IPS-15b (cell line): ENCODE measurements at regions not wholly inside any gene's neighbourhood (a gene's known extent, or its start where the extent isn't known, plus 50 kb on each side); places are given as distances from the start of the nearest gene placed in this dataset.

Experiments
- H3K27me3 ChIP-seq: one replicate; pipeline ENCODE4 v1.6.1; 2013; ENCODE audit warnings: low read length; ENCODE audit not compliant: control insufficient read depth, insufficient read depth
- H3K36me3 ChIP-seq: one replicate; pipeline ENCODE4 v1.6.1; 2013; ENCODE audit warnings: low read length; ENCODE audit not compliant: control insufficient read depth, insufficient read depth
- H3K4me1 ChIP-seq: one replicate; pipeline ENCODE4 v1.6.1; 2013; ENCODE audit warnings: mild to moderate bottlenecking, low read length; ENCODE audit not compliant: control insufficient read depth, insufficient read depth
- H3K4me3 ChIP-seq: one replicate; pipeline ENCODE4 v1.5.1; 2013; ENCODE audit warnings: low read depth, low read length
- H3K9ac ChIP-seq: one replicate; pipeline ENCODE4 v1.6.1; 2013; ENCODE audit warnings: low read depth, mild to moderate bottlenecking, low read length
- H3K9me3 ChIP-seq: one replicate; pipeline ENCODE4 v1.6.1; 2013; ENCODE audit warnings: mild to moderate bottlenecking, low read length; ENCODE audit not compliant: control insufficient read depth, insufficient read depth

DNA sequence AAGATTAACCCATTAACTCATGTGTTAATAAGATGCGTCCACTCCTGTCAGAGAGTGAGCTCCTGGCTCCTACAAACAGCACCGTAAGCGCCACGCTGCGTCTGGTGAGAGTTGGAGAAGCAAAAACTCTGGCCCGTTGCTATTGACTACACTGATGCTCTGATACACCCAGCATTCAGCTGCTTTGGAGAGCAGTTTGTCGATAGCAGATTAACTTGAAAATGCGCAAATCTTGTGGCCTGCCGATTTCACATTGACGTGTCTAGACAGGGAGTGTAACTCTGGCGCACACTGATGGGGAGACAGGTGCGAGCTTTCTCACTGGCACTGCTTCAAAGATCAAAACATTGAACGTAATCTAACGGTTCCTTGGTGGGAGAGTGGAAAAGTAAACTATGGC is 151.7 kb upstream of the RPS6KA2 start:
- Histone ChIP-seq H3K4me1 (no peaks in the 10 kb centered on the region), H3K4me3 (no peak overlapping the region), H3K27me3 (no peaks in the 10 kb centered on the region), H3K9me3 (no peaks in the 10 kb centered on the region), H3K9ac (no peak overlapping the region), H3K36me3 (no peaks in the 10 kb centered on the region)

DNA sequence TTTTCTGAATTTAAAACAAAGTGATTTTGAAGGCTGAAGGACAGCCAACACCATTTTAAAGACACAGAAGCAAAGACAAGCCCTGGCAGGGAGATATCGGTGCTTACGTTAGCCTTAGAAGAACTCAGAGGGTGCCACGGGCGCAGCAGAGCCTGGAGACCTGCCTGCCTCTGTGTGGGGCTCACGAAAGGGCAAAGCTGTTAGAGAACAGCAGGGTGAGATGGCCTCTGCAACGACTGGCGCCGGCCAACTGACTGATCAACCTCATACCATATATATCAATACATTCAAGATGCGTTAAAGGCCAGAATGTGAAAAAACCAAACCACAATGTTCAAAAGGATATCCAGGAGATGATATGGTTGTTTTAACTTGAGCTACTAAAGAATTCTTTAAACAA is 151.0 kb upstream of the RPS6KA2 start:
- H3K36me3 ChIP-seq: no peaks in the 10 kb centered on the region
- H3K27me3 ChIP-seq: no peaks in the 10 kb centered on the region

DNA sequence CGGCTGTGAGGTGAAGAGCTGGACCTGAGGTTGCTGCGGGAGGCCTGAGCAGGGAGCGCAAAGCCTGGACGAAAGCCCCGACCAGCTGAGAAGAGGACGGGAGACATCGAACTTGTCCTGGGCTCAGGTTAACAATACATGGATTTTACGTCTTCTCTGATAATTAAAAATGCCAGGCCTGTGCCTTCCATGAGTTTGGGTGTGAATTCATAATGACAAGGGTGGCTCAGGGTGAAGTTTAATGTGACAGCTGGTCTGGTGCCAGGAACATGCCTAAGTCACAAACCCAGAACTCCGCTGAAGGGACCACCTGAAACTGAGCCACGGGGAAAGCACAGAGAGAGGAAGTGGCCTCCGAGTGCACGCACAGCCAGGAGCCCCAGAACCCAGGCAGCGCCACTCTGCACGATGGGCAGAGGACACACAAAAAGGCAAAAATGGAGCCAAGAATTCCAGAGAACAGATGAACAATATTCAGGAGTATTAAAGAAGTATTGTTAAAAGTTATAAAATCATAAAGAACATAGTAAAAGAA is 150.1 kb upstream of the RPS6KA2 start:
- no peaks in the 10 kb centered on the region for H3K27me3 ChIP-seq
- no peak overlapping the region for H3K4me3 ChIP-seq
- H3K4me1 ChIP-seq: no peaks in the 10 kb centered on the region
- no peaks in the 10 kb centered on the region for H3K36me3 ChIP-seq
- H3K9me3 ChIP-seq: no peaks in the 10 kb centered on the region
- no peak overlapping the region for H3K9ac ChIP-seq

More for the DNA sequence above, 151.0 kb upstream of the RPS6KA2 start:
- no peaks in the 10 kb centered on the region for H3K9me3 ChIP-seq
- H3K4me3 ChIP-seq: no peak overlapping the region
- no peaks in the 10 kb centered on the region for H3K4me1 ChIP-seq
- no peak overlapping the region for H3K9ac ChIP-seq

DNA sequence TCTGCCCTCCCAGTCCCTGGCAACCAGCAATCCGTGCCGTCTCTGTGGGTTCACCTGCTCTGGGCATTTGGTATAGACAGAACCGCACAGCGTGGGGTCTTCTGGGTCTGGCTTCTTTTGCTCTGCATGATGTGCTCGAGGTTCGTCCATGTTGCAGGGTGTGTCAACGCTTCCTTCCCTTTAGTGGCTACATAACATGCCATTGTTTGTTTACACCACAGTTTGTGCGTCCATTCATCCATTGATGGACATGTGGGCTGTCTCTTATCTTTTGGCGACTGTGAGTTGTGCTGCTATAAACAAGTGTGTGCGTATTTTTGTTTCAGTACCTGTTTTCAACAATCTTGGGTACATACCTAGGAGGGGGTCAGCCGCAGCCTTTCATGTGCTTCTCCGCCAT is 149.5 kb upstream of the RPS6KA2 start:
- Histone ChIP-seq H3K9me3 (no peaks in the 10 kb centered on the region), H3K27me3 (no peaks in the 10 kb centered on the region), H3K9ac (no peak overlapping the region), H3K4me1 (no peaks in the 10 kb centered on the region), H3K36me3 (no peaks in the 10 kb centered on the region), H3K4me3 (no peak overlapping the region)

DNA sequence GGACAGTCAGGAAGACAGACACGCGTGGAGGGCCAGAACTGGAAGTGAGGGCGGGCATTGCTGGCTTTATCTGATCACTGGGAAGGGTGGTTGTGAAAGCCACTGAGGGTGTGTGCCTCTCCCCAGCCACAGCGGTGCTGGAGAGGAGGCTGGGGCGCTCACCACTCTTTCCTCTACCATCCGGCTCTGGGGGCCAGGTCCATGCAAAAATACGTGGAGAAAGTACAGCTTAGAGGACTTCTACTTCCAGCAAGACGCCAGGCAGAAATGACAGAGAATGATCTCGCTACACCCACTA is 148.8 kb upstream of the RPS6KA2 start:
- H3K9me3 ChIP-seq: no peaks in the 10 kb centered on the region
- no peaks in the 10 kb centered on the region for H3K27me3 ChIP-seq
- H3K36me3 ChIP-seq: no peaks in the 10 kb centered on the region
- no peak overlapping the region for H3K9ac ChIP-seq
- H3K4me3 ChIP-seq: no peak overlapping the region
- peaks cover 3% of the 10 kb centered on the region for H3K4me1 ChIP-seq

DNA sequence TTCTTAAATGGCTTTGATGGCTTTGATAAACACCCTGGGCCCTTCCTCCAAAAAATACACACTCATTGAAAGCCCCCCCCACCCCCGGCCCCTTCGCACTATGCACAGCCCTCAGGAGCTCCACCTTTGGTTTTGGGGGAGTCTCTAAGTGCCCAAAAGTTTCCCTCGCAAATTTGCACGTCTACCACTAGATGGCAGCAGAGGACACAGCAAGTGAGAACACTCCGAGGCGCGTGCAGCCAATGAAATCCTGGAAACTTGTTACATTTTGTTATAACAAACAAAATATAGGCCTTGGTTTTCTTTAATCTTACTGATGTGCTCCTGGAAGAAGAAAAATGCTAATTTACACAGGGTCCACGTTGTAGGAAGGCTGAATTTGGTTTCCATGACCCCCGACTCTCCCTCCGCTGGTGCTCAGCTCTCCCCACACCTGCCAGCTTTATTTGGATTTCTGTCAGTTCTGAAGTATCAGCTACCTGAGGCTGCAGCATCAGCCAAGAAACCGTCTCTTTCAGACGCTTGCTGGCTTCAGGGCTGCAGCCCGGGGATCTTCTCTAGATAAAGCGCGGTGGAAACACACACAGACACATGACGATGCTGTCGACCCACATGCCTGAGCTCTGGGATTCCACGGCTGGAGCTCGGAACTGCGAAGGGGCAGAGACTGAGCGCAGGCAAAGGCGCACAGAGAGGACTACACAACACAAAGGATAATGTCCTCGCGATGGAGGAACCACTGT is 148.3 kb upstream of the RPS6KA2 start:
- Histone ChIP-seq H3K4me1 (peaks cover 8% of the 10 kb centered on the region), H3K9me3 (no peaks in the 10 kb centered on the region), H3K36me3 (no peaks in the 10 kb centered on the region), H3K27me3 (no peaks in the 10 kb centered on the region), H3K4me3 (no peak overlapping the region), H3K9ac (no peak overlapping the region)

DNA sequence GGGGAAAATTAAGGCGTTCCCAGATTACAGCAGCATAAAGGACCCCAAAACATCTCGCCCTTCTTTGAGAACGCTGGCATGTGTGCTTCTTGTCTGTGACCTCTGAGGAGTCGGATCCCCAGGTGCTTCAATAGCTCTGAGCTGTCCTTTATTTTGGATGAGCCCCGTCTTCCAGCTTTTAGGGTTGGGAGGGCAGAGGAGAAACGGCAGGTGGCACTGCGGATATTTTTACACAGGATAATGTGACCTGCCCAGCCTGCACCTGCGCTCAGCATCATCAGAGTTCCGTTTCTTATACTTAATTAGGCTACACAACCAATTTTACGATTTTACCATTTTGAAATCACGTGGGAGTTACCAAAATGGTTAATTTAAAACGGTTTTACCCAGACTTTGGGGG is 147.7 kb upstream of the RPS6KA2 start:
- peaks cover 9% of the 10 kb centered on the region for H3K4me1 ChIP-seq
- H3K36me3 ChIP-seq: no peaks in the 10 kb centered on the region
- H3K9ac ChIP-seq: no peak overlapping the region
- H3K4me3 ChIP-seq: no peak overlapping the region
- H3K27me3 ChIP-seq: no peaks in the 10 kb centered on the region
- H3K9me3 ChIP-seq: no peaks in the 10 kb centered on the region

DNA sequence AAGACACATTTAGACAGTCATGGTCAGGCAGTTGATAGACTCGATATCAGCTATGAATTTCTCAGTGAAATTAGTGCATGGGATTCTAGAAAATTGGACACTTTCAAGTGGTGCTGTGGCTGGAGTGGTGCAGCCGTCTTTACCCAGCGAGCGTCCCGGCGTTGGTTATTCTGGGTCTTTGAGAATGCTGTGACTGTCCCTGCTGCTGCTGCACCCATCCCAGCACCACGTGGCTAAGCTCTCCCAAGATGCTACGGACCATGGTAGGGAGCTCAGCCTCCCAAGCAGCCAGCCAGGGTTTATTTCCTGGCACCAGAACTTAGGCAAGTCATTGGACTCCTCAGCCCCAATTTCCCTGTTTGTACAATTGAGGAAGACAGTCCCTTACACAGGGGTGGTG is 147.2 kb upstream of the RPS6KA2 start:
- H3K4me3 ChIP-seq: no peak overlapping the region
- H3K4me1 ChIP-seq: peaks cover 9% of the 10 kb centered on the region
- no peaks in the 10 kb centered on the region for H3K9me3 ChIP-seq
- H3K36me3 ChIP-seq: no peaks in the 10 kb centered on the region
- H3K9ac ChIP-seq: no peak overlapping the region
- H3K27me3 ChIP-seq: no peaks in the 10 kb centered on the region

DNA sequence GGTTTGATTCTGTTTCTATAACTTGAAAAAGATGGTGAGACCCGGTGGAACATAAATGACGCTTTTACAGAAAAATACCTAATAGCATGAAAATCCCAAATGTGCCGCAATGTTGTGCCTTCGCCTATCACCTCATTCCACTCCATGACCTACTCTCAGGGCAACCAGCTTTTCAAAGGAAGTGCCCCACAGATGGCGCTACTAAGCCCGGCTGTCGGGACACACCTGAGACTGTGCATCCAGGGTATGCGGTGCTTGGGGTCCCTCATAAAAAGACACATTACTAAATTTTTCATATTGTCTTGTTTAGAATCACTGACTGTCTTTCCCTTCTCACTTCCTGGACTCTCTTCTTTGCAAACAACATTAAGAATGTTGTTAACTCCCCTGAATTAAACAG is 145.5 kb upstream of the RPS6KA2 start:
- no peak overlapping the region for H3K4me3 ChIP-seq
- H3K9ac ChIP-seq: no peak overlapping the region
- H3K36me3 ChIP-seq: no peaks in the 10 kb centered on the region
- no peaks in the 10 kb centered on the region for H3K9me3 ChIP-seq
- no peaks in the 10 kb centered on the region for H3K27me3 ChIP-seq
- H3K4me1 ChIP-seq: peaks cover 9% of the 10 kb centered on the region

DNA sequence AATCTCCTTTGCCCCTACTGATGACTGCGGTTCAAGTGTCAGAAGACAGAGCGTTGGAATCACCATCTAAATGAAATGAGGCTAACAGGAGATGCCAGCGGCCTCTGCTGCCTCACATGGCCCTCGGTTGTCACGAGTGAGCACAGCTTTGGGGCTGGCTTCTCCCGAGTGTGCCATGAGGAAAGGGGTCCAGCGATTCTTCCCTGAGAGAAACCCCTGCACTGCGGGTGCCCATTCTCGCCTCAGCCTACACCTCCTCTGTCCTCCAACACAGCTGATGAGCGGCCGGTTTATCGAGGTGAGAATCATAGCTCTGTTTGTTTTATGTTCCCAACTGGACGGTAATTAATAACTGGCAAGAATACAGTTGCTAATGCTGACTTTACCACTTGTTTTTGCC is 144.7 kb upstream of the RPS6KA2 start:
- Histone ChIP-seq H3K4me3 (no peak overlapping the region), H3K36me3 (no peaks in the 10 kb centered on the region), H3K4me1 (peaks cover 15% of the 10 kb centered on the region), H3K9ac (no peak overlapping the region), H3K27me3 (no peaks in the 10 kb centered on the region), H3K9me3 (no peaks in the 10 kb centered on the region)

DNA sequence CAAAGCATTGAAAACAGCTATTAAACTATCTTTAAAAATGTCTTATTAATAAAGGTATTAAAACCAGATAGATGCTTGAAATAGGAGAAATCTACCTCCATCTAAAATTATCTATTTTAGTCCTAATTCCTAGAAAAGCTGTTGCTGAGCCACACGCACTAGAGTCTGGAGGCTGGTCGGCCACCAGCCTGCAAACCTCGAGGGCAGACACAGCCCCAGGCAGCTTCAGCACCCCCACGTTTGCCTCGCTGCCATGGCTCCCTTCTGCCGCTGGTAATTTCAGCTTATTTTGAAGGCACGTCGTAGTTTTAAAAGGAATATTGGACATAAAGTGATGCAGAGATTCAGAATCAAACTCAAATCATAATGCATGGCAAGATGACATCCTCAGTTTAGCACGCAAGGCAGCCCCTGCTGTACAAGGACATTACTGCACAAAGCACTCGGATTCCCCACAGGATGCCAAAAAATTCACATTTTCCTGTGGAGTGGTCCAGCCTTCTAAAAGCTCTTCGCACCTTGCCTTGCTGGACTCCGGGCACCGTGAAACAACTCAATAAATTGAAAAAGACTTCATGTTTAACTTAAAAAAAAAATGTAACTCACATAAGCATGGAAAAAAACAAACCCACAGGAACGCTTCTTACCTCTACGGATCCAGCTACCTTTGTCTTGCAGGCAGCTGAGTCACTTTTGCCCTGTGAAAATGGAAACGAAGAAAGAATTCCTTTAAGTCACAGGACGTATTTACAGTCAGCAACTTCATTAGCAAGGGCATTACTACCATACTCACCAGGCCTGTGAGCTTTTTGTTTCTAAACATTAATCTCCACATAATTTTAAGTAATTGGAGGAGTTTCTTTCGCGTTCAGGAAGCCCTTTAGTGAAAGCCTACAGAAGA is 143.4 kb upstream of the RPS6KA2 start:
- H3K27me3 ChIP-seq: no peaks in the 10 kb centered on the region
- no peak overlapping the region for H3K9ac ChIP-seq
- H3K4me3 ChIP-seq: no peak overlapping the region

DNA sequence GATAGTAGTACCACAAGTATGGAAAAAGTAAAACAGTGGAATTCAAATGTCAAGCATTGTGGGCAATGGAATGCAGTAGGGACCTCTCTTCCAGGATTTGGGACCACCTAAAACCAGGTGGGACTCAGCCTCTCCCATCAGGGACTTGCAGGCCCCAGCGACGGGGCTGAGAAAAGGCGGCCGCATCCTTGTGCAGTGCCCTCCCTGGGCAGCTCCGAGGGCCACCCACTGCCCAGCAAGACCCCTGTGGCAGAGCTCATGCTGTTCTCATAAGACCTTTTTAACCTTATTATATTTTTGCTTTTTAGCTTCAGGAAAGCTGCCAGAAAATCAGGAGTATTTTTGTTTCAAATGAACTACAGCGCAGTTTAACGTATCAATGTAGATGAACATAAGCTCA is 142.6 kb upstream of the RPS6KA2 start:
- Histone ChIP-seq H3K9me3 (no peaks in the 10 kb centered on the region), H3K9ac (no peak overlapping the region), H3K4me1 (peaks cover 18% of the 10 kb centered on the region), H3K4me3 (no peak overlapping the region), H3K36me3 (no peaks in the 10 kb centered on the region), H3K27me3 (no peaks in the 10 kb centered on the region)

More for the DNA sequence above, 143.4 kb upstream of the RPS6KA2 start:
- H3K36me3 ChIP-seq: no peaks in the 10 kb centered on the region
- peaks cover 18% of the 10 kb centered on the region for H3K4me1 ChIP-seq
- H3K9me3 ChIP-seq: no peaks in the 10 kb centered on the region
